ENCODE measurements at regions not wholly inside any gene's neighbourhood (a gene's known extent, or its start where the extent isn't known, plus 50 kb on each side); places are given as distances from the start of the nearest gene placed in this dataset.

GRCh38 chr9:80928697-80929096 is 760.6 kb downstream of the TLE1 start:
- no peak for DNase-seq (ENCODE audit: low read depth)

GRCh38 chr9:80926611-80927010 is 762.7 kb downstream of the TLE1 start:
- DNase-seq (ENCODE audit: low read depth) = no peak

DNA sequence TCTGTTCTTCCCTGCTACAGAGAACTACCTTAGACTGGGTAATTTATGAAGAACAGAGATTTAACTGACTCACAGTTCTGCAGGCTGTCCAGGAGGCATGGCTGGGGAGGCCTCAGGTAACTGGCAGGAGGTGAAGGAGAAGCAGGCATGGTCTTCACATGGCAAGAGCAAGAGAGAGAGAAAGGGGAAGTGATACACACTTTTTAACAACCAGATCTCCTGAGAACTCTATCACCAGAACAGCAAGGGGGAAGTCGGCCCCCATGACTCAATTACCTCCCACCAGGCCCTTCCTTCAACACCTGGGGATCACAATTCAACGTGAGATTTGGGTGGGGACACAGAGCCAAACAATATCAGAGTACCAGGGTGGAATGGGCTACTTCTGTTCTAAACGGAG is 766.8 kb downstream of the TLE1 start:
- DNase-seq (ENCODE audit: low read depth) = no peak

DNA sequence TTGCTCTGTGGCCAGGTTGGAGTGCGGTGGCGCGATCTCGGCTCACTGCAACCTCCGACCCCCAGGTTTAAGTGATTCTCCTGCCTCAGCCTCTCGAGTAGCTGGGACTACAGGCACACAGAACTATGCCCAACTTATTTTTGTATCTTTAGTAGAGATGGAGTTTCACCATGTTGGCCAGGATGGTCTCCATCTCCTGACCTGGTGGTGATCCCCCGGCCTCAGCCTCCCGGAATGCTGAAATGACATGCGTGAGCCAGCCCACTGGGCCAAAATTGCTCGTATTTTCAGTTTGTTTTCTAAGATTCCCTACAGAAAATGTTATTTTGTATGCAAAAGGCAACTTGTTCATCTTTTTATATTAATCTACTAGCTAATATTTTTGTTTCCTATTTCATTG is 782.6 kb downstream of the TLE1 start:
- DNase-seq (ENCODE audit: low read depth) = no peak

DNA sequence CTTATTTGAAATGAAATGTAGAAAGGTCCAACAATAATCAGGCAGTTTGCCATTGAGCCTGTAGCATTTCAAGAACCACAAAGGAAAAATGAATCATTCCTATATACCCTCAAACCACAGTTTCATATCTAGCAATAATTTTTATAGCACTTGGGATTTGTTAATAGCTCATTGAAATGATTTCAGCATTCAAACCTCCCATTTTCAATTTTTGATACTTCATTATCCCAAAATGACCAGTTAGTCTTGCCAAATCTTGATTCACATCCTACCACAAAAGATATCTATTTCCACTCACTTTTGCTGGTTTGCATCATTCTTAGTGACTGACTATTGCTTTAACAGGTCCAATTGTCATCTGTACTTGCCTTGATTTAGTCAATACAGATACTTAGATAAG is 790.1 kb downstream of the TLE1 start:
- DNase-seq (ENCODE audit: low read depth) = no peak

GRCh38 chr9:80893190-80893589 is 796.2 kb downstream of the TLE1 start:
- no peak for DNase-seq (ENCODE audit: low read depth)

GRCh38 chr9:80892703-80893102 is 796.6 kb downstream of the TLE1 start:
- no peak for DNase-seq (ENCODE audit: low read depth)

GRCh38 chr9:80890124-80890523 is 799.2 kb downstream of the TLE1 start:
- DNase-seq (ENCODE audit: low read depth) = no peak

DNA sequence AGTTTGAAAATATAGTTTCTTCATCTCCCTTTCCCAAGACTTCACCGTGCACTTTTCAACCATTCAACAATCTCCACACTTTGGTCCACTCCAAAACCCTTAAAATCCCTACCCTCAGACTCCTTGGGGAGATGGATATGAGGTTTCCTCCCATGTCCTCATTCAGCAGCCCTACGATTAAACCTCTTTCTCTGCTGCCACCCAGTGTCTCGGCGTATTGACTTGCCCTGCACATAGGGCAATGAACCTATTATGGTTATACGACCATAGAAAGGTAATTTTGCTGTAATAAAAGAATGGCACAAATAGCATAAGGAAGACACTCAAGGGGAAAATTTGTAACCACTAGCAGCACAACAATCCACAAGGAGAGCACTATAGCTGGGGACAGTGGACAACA is 803.5 kb downstream of the TLE1 start:
- no peak for DNase-seq (ENCODE audit: low read depth)

- DNase-seq (ENCODE audit: low read depth) = no peak
These were observed 805.3 kb downstream of the TLE1 start for GRCh38 chr9:80883826-80884579.

DNA sequence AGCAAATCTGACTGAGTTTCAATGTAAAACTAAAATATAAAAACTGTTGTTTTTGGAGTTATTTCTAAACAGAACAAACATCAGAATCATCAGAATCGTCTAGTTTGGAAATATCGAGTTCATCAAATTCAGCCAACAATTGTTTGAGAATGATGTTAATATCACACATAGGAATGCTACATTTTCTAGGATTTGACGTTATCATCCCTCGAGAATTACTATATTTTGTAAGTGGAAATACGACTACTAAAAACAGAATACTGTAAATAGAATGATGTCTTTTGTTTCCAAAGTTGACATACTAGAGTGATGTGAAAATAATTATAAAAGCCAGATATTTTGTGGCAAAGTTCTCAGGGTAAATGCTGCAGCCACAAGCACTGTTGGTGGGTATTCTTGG is 805.9 kb downstream of the TLE1 start:
- DNase-seq (ENCODE audit: low read depth) = no peak

GRCh38 chr9:80881940-80882339 is 807.4 kb downstream of the TLE1 start:
- DNase-seq (ENCODE audit: low read depth) = no peak

GRCh38 chr9:80881320-80881719 is 808.0 kb downstream of the TLE1 start:
- no peak for DNase-seq (ENCODE audit: low read depth)

GRCh38 chr9:80878556-80878955 is 810.8 kb downstream of the TLE1 start:
- DNase-seq (ENCODE audit: low read depth) = no peak

DNA sequence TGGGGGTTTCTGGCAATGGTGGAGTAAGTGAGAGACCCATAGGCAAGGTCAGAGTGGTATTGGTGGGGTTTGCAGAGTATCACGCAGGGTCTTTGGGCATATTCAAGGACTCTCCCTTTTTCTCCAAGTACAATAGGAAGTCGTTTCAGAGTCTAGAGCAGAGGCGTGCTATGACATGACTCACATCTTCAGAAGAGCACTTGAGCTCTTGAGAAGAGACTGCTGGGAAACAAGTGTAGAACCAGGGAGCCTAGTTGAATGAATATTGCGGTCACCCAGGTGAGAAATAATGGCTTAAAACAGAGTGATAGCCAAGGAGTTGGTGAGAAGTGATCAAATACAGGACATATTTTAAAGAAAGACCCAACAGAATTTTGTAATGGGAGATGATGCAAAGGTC is 813.4 kb downstream of the TLE1 start:
- no peak for DNase-seq (ENCODE audit: low read depth)

DNA sequence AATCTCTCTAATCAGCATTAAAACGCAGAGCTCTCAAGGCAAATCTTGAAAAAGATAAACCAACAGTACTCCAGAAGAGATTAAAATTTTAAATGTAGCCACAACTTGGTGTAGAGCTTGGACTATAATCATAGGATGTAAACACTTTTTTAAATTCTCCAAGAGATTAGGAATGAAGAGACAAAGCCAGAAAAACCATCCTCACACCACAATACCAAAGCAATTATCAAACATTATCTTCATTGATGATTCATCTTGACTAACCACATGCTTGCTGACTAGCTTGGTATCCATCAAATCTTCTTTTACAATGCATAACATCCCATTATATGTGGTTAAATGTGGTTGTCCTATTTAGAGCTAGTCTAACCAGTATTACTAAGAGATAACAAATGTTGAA is 815.1 kb downstream of the TLE1 start:
- DNase-seq (ENCODE audit: low read depth) = no peak

DNA sequence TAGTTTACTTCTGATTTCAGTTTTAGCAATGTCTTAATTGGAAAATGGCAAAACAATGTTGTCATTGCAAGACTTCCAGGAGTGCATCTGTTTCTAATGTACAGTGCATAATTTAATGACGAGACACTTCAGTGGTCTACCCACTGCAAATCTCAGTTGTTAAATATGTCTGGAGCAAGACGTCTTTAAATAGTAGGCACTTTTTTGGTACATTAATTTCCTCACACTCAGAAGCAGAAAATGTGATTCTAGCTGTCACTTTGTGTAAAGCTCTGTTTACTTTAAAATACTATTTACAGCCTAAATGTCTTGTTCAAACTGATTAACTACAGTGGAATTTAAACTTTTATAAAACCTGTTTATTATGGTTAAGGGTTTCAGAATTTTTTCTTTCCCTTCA is 815.5 kb downstream of the TLE1 start:
- DNase-seq (ENCODE audit: low read depth) = no peak

DNA sequence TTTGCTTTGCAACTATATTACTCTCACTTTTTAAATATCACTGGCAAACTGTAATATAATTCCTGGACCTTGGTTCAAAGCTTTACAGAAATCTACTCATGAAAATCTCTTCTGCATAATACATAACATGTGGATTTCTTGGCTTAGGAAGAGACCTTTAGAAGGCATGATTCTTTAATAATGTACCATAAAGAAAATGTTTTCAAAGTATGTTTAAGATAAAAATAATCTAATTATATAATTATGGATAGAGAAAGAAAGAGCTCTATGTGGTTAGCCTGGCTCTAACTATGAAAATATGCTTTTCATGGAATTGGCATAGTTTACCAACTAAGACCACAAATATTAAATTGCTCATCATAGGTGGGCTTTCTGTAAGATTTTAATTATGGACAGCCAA is 817.8 kb downstream of the TLE1 start:
- no peak for DNase-seq (ENCODE audit: low read depth)

DNA sequence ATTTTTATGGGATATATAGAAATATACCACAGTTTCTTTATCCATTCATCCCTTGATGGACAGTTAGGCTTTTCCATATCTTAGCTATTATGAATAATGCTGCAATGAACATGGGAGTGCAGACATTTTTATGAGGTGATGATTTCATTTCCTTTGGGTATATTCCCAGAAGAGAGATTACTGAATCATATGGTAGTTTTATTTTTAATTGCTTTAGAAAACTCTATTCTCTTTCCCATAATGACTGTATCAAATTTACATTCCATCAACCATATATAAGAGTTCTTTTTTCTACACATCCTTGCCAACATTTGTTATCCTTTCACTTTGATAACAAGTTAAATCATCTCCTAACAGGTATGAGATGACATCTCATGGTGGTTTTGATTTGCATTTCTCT is 821.6 kb downstream of the TLE1 start:
- no peak for DNase-seq (ENCODE audit: low read depth)

GRCh38 chr9:80866576-80867227 is 822.6 kb downstream of the TLE1 start:
- DNase-seq (ENCODE audit: low read depth) = no peak

GRCh38 chr9:80866121-80866520 is 823.2 kb downstream of the TLE1 start:
- no peak for DNase-seq (ENCODE audit: low read depth)

DNA sequence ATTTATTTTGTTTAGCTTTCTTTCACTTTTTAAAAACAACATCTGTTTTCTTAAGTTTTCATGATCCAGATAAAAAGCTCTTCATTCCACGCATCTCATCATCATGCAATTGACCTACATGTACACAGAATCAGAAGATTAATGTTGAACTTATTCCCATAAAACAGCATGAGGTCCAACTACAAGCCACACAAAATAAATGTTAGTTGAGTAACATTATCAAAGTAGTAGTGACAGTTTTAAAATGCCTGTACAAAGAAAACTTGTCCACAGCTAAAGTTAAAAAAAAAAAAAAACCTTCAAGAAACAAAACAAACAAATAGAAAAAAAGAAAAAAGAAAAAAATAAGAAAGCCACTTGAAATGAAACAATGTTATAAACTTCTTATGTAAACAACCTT is 846.3 kb downstream of the TLE1 start:
- no peak for DNase-seq (ENCODE audit: low read depth)

GRCh38 chr9:80842389-80842788 is 847.0 kb downstream of the TLE1 start:
- DNase-seq (ENCODE audit: low read depth) = no peak

DNA sequence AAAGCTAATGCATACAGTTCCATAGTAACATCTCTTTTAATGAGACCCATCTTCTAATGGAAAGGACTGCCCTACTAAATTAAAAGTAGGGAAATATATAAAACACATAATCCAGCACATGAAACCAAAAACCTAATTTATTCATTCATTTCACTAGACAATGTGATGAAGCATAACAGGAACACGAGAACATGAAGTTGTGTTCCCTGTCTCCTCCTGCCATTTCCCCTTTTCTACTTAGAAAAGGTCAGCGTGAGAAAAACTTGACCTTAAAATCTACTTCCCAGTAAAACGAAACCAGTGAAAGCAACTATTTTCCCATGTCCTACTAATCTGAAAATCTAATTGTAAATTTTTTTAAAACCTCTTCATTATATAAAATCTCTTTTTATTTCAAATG is 847.5 kb downstream of the TLE1 start:
- no peak for DNase-seq (ENCODE audit: low read depth)

Measured in stimulated activated CD8-positive, alpha-beta memory T cell treated with anti-CD3 and anti-CD28 coated beads, Interleukin-12 subunit alpha, Interleukin-12 subunit beta, amount 100 ng/mL, for 4 hours (primary cell).